Iris pigment epithelial cell (primary cell): ENCODE measurements at regions not wholly inside any gene's neighbourhood (a gene's known extent, or its start where the extent isn't known, plus 50 kb on each side); places are given as distances from the start of the nearest gene placed in this dataset.
"Not testable (repeated sequence)": the region's sequence is repeated elsewhere in the genome, so short reads cannot be mapped to it uniquely, and the experiment has no call there.

ENCODE experiments used
- DNase-seq: peaks from one replicate; pipeline ENCODE4 v3.0.0-alpha.2; 2011; ENCODE audit warnings: low read depth

DNA sequence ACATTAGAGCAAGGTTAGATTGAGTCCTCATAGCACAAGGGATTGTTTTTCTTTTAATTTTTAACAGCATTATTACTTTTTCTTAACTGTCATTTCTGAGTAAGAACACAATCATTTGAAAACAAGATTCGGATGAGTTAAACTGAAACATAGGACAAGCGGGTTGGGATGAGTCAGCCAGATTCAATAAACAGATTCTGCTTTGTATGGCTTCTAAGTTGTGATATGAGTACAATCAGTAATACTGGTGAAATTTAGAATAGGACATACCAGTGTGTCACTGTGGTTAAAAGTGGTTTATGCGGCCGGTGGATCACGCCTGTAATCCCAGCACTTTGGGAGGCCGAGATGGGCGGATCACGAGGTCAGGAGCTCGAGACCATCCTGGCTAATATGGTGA is 364.3 kb upstream of the CDH10 start:
- DNase-seq: peak; percentile 15

DNA sequence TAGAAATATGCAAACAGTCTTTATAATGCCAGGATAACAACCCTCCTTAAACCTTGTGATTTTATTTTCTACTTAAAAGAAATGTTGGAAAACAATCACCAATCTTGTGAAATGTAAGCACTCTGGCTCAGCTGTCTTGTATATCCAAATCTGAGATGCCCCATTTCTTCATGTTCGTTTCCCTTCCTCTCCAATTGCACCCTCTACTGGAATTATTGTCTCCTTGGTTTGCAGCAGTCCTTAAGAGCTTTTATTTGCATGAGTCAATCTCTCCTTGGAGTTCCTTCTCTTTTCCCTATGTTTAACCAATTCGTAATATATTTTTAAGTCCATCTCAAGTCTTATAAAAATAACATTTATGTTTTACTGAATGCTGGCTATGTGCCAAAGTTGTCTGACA is 362.0 kb upstream of the CDH10 start:
- peak; percentile 54 for DNase-seq

DNA sequence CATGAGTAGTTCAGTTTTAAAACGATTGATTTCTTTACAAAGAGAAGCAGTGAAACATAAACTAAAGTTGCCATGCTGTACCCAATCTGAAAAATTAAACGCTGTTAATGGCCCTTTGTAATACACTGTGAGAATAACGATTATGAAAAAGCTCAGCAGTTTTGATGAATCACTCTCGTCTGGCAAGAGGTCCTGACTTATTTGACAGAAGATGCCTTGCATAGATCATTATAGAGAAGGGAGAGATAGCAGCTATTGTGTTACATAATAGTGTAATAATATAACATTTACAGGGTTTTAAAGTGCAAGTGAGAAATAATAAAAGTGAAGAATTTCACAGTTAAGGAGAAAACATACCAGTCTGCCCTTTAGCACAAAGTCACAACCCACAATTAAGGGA is 361.5 kb upstream of the CDH10 start:
- DNase-seq: no peak

DNA sequence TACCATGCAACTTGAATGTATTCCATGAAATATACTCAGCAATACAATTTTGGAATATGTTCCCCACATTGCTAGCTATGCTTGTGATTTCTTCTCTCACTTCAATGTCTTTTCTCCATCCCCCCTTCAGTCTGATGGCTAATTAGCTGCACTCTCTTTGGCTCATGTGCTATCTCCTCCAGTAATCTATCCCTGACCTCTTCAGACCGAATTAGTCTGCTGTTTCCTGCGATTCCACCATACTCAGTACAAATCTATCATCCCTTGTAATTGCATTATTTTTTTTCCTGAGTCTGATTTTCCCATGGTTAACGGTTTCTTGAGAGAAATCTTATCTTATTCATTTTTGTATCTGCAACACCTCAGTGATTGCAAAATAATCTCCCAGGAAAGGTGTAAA is 360.7 kb upstream of the CDH10 start:
- no peak for DNase-seq

DNA sequence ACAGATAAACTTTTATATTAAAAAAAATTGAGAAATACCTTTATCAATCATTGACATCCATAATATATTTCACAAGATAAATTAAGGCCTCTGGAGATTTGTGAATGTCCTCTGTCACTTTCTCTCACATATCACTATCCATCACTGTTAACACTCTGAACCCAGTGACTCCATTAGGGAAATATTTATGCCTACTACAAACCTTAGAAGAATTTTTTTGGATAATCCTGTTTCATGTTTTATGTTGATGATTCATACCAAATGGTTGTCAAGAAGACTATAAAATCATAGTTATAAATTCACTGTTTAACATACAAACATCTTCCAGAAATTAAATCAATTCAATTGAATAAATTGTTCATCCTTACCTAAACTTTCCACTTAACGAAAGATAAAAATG is 357.6 kb upstream of the CDH10 start:
- DNase-seq: no peak

DNA sequence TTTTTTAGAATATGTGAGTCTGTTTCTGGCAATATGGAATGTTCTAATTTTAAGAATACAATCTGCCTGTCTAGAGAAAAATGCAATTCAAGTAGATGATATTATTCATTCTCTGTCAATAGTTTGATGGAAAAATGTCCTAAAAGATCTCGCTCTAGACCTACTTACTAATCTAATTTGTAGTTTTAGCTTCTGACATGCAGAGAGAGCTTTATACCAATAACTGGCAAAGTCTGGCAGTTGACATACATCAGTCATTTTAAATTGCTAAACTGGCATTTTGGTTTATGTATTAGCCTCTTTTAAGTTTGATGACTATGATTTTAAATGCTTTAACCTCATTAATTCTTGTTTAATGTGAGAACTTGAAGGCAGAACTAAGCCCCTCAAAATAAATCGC is 355.0 kb upstream of the CDH10 start:
- no peak for DNase-seq

DNA sequence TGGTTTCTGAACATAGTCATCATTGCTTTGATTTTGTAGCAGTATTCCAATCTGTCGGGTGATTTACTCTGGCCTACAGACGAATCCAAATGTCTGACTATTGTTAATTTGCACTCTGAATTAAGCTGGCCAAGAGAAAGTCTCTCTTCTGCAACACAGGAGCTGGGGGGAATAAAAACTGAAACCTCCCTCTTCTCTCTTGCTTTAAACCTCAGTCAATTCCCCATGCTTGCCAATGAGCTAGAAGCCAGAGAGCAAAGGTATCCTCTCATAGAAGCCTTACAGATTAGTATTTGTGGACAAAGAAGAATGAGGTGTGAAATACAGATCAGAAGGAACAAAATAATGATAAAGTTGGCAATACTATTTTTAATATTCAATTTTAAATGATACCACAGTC is 353.9 kb upstream of the CDH10 start:
- no peak for DNase-seq

DNA sequence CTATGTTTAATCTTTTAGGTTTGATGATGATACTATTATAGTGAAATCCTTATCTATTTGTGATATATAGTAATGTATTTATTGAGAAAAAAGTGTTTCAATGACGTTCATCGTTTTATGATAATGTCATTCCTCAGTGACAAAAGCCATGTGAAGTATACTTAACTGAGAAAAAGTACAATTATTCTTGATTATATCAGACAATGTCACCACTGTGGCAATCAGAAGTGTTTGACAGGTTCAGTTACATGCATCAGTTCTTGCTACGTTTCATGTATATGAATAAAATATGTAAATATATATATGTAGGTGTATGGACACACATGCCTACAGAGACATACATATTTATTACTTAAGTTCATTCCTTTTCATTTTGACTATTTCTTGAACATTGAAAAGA is 341.5 kb upstream of the CDH10 start:
- no peak for DNase-seq

DNA sequence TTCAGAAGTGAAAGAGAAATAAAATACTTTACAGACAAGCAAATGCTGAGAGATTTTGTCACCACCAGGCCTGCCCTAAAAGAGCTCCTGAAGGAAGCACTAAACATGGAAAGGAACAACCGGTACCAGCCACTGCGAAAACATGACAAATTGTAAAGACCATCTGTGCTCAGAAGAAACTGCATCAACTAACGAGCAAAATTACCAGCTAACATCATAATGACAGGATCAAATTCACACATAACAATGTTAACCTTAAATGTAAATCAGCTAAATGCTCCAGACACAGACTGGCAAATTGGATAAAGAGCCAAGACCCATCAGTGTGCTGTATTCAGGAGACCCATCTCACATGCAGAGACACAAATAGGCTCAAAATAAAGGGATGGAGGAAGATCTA is 333.8 kb upstream of the CDH10 start:
- DNase-seq: not testable (repeated sequence)

DNA sequence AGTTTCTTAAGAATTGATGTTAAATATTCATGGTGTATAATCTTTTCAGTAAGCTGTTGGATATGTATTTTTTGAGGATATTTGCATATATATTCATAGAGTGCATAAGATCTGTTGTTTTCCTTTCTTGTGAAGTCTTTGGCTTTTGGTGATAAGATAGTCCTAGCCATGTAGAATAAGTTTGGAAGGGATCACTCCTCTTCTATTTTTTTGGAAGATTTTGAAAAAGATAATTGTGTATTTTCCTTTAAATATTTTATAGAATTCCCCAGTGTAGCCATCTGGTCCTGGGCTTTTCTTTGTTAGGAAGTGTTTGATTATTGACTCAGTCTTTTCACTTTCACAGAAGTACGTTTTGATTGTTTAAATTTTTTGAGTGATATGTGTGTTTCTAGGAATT is 318.8 kb upstream of the CDH10 start:
- DNase-seq: no peak

DNA sequence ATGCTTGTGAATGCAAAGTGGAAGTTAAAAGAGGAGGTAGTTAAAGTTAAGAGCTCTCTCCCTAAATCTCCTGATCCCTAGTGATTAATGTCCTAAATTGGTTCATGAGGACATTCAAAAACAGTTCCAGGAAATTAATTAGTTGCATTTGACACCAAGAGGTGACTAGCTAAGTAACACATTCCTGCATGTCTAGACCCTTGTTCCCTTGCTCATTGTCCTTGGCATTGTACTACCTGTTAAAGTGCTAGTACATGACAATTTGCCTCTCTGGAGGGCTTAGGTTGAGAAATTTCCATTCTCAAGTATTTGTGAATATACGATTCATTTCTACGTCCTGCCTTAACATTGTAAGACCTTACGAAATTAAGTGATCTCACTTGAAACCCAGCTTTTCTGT is 278.6 kb upstream of the CDH10 start:
- DNase-seq: no peak

DNA sequence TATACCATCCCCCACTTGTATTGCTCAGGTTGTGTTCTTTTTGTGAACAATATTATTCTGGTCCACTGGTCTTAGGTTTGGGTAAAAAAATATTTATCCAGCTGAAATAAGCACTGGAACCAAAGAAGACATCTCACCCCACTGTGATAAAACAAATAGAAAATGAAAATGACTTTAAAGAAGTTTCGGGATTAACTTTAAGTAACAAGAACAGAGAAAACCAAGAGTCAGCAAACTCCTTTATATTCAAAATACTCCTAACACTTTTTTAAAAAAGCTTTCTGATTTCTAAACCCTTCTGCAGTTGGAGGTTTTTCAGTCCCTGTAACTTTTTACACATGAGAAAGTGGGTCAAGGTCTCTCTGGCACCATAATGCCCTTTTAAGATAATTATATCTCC is 273.9 kb upstream of the CDH10 start:
- DNase-seq: no peak

DNA sequence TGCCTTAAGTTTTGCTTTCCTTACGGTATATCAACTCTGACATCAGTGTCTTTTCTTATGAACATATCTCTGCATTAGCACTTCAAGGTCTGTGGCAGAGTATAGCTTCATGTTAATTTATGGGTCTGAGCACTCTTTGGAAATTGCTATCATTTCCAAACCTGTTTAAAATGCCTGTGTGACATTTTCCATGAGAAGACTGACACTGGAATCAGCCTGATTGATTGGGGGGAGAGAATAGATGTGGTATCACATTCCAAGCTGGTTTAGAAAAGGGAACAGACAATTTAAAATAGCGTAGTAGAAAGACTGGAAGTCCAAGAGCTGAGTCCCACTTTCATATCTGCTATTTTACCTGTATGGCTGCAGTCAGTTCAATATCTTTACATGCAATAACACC is 272.1 kb upstream of the CDH10 start:
- DNase-seq: no peak

DNA sequence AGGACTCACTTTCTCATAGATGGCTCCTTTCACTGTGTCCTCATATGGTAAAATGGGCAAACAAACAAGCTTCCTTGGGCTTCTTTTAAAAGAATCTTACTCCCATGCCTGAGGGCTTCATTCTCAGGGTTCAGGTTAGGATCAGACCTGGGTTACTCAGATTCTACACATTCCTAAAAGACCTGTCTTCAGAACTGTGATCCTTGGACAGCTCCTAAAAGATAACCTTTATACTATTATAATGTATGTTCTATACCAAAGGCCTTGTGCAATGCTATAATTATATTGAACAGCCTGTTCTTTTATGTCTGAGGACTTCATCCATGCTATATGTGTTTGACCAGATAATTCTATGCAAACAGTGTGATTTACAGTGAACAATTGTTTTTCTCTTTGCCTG is 264.4 kb upstream of the CDH10 start:
- no peak for DNase-seq

DNA sequence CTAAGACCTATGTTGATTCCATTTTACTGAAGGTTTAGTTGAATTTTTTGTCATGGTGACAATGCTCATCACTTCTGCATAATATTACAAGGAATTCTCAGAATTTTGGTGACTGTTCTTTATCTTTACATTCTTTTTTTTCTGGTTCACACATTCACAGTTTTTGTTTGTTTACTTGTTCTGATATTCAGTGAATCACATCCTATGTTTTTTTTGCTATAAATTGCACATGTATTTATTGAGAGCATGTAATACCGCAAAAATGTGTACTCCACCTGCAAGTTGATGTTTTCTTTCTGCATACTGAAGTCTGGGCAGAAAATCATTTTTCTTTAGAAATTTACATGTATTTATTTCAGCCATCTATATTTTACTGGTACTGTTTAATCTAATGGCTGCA is 261.9 kb upstream of the CDH10 start:
- no peak for DNase-seq

DNA sequence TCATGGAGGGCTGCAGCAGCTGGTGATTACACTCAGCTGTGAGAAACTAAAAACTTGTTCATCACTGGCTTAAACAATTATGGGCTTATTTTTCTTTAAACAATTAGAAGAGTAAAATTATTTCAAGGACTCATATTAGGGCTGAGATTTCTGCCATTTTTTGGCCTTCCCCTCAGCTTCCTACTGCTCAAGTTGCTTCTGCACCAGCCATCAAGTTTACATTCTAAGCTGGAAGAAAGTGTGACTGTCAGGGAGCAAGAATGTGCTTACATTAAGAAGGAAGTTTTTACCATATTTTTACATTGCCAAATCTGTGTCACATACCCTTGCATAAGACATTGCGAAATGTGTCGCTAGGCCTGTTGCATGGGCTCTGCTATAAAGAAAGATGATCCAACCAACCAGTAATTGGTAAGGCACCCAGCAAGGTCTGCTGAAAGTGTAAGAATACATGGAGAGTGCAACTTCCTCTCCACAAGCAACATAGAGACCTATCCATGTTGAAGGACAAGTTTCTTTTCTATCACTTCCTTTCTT is 260.3 kb upstream of the CDH10 start:
- peak; percentile 2 for DNase-seq

DNA sequence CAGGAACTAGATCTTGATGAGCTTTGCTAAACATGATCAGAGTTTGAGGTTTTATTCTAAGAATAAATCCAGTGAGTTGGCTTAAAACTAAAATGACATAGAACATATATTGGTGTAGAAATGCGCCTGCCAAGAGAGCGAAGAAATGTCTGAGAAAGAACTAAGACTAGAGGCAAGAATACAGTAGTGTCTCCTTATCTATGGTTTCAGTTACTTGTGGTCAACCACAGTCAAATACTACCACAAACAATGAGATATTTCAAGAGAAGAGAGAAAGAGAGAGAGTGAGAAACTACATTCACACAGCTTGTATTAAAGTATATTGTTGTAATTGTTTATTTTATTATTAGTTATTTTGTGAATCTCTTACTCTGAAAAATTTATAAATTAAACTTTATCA is 254.4 kb upstream of the CDH10 start:
- DNase-seq: no peak

DNA sequence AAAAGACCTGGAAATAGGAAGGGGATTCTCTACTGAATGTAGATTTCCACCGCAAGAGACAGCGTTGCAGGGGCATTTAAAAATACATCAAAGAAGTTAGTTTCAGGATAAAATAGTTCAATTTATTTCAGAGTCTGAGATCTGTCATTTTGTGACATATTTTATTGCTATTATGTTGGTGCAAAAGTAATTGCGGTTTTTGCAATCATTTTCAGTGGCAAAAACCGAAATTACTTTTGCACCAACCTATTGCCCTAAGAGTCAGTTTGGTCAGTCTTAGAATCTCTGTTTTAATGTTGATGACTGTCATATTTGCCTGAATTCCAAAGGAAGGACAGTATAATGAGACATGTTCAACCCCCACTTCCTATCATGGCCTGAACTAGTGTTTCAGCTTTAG is 219.5 kb upstream of the CDH10 start:
- no peak for DNase-seq

DNA sequence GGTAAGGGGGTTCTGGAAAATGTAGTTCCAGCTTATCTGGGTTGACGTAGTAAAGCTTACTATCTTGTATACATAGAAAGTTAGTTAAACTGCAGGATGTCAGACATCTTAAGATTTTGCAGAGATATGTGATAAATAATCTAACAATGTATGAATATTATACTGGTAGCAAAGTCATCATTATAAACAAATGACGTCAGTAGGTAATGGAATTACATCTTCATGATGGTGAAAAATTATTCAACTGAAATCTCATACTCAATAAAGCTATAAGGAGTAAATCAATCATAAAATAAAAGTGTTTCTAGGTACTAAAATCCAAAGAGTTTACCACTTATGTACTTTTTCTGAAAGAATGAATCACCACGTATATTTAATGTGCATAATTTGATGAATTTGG is 217.3 kb upstream of the CDH10 start:
- no peak for DNase-seq

DNA sequence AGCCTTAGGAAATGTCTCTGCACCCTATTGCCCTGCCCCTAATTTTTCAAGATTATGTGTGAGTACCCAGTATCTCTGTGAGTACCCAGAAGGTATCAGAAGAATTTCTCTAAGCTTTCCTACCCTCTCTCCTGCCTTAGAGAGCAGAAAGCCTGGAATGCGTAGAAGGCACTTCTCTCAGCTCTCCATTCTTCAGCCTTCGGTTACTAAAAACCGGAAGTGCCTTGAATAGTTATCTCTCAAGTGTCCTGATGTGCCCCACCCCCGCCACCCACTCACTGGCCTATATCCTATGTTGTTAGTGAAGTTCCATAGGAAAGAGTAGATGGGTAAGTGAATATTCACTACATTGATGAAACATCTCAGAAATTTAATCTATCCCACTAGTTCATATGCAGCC is 210.7 kb upstream of the CDH10 start:
- DNase-seq: no peak

DNA sequence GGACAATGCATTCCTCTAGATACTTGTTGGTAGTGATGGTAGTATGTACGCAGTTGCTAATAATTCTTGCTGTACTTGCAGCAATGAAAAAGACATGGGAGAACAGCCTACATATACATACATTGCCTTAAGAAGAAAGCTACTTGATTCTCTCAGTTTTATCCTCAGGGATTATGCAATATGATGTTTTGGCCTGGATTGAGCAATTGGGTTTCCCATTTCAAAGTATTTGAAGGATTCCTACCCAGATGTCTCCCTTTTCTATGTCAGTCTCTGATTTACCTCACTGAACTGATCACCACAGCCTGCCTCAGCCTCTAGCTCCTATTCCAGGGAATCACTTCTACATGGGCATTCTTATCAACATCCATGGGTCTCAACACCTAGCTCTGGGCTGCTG is 210.1 kb upstream of the CDH10 start:
- peak; percentile 14 for DNase-seq

DNA sequence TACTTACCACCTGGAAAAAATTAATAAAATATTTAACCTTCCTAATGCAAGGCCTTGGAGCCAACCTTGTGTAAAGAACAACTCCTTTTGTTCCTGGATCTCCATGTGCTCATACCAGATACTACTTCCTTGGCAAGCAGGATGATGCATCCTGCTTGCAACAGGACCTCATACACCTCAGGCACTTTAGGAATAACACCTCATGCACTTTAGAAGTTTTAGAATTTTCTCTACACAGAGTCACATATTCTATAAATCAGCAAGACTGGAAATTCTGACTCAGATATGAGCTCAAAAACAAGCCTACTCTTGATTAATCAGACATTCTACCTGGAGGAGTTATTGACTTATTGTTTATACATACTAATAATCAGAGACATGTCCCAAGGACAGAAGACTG is 209.6 kb upstream of the CDH10 start:
- no peak for DNase-seq

DNA sequence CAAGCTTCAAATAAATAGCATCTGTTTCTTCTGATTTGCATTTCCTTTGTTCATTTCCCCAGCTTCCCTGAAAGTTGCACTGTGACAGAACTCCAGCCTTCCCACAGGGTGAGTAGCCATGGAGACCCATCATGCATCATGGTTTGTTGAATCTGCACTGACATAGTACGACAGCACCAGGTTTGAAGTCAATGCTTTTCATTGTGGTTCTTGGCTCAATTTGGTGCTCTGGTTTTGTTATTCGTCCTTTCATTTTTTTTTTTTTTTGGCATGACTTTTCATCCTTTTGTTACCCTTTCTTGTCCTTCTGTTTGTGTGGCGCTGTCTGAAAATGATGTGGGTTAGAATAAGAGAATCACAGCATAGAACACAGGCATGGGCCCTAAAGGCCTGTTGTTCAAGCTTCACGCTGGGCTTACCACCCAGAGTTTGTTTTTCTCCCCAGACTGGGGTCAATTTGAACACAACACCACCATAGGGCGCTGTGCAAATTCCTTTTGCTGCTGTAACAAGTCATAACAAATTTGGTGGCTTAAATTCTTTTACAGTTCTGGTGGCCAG is 206.2 kb upstream of the CDH10 start:
- no peak for DNase-seq

DNA sequence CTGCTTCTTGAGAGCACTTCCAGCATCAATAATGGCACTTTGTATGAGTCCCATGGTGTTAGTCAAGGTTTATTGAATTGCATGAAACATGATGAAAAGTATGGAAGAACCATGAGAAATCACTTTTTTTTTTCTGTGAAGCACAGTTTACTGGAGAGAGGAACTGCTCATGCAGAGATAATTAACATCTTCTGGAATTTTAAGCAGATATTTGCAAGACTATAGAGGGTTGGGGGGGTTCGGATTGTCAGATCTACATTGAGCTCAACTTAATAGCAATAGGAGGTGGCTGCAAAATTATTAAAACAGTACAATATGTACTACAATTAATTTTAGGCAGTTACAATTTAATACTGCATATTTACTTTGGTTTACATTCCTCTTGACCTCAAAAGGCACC is 204.4 kb upstream of the CDH10 start:
- no peak for DNase-seq

DNA sequence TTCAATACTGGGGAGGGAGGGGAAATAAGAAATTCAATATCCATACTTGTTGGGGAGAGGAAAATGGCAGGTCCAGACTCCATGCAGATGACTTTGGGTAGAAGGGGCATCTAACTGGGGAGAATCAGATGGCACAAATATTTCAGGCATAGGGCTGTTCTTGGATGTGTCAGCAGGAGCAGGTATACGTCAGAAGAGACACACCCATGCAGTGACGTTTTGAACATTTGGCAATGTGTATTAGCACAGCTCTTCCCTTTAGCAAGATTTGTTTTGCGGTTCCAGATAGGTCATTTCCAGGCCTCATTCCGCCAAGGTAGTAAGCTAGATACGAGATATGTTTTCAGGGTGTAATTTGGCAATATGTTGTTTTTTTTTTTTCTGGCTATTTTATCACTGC is 187.2 kb upstream of the CDH10 start:
- no peak for DNase-seq
